Sciatic nerve (tissue), 2 donors: ENCODE measurements at regions not wholly inside any gene's neighbourhood (a gene's known extent, or its start where the extent isn't known, plus 50 kb on each side); places are given as distances from the start of the nearest gene placed in this dataset.
"Not testable (repeated sequence)": the region's sequence is repeated elsewhere in the genome, so short reads cannot be mapped to it uniquely, and the experiment has no call there.

Experiments
- ATAC-seq: fragments of 200-7000 bp; cut with Tn5 transposase; one replicate; pipeline ENCODE4 v1.9.1; 2020; ENCODE audit warnings: mild to moderate bottlenecking, moderate library complexity
- DNase-seq: peaks from one replicate; pipeline ENCODE4 v3.0.0-alpha.2; 2020; ENCODE audit warnings: low spot score
- intact Hi-C: fragments of 100-400 bp; cut with DNase I; formaldehyde crosslinking; loops from one replicate; pipeline ENCODE4 v1.14.2; 2022
- donor health status: DM: no; HTN: no; CAD: no.
- donor health status: DM: no; HTN: no; CAD: no.

- DNase-seq: no peak
- no peak for ATAC-seq
- intact Hi-C loops: no loop called here
Observed at GRCh38 chr6:103011605-103012004, 1618.1 kb downstream of the GRIK2 start.

- DNase-seq: no peak
- no peak for ATAC-seq
- intact Hi-C loops: no loop called here
Observed at GRCh38 chr6:103002282-103002681, 1608.8 kb downstream of the GRIK2 start.

- ATAC-seq: no peak
- intact Hi-C loops: no loop called here
- DNase-seq: no peak
Observed at GRCh38 chr6:103001724-103002123, 1608.2 kb downstream of the GRIK2 start.

DNA sequence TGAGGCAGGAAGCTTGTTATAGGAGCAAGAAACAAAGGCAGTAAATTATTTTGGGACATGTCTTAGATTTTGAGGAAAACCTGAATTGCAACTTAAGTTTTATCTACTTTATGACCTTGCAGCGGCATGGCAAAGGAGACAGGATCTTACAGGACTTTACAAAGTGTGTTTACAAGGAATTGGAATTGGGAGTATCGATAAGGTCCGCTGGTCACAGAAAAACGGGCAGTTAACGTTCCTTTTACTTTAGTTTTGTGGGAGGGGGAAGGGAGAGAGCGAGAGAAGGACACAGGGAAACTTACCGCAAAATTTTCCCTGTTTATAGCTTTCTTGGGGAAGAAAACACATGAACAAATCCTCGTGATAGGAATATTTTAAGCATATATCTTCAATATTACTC lies 1607.2 kb downstream of the GRIK2 start:
- no peak for ATAC-seq
- intact Hi-C loops: no loop called here
- DNase-seq: no peak

GRCh38 chr6:102995491-102995890 lies 1602.0 kb downstream of the GRIK2 start:
- no peak for DNase-seq
- intact Hi-C loops: loop anchor here (10.0 kb wide), 1 partner anchor 59 kb away; no protein-coding TSS in a partner anchor
- no peak for ATAC-seq

DNA sequence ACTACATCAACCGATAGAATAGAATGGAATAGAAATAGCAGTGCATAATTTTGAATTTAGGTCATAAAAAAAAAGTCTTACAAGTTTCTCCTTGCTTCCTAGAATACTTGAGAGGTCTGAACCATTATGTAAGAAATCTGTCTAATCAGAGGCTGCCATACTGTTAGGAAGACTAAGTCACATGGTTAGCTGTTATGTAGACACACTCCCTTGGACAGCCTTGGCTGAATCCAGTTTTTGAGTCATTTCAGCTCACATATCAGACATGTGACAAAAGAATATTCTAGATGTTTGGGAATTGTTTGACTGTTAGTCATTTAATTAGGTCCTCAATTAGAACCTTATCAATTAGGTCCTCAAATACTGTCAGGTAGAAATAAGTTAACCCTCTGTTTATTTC lies 1601.4 kb downstream of the GRIK2 start:
- no peak for ATAC-seq
- intact Hi-C loops: loop anchor here (10.0 kb wide), 1 partner anchor 60 kb away; no protein-coding TSS in a partner anchor
- DNase-seq: no peak

- no peak for ATAC-seq
- DNase-seq: no peak
- intact Hi-C loops: no loop called here
Observed at GRCh38 chr6:102986086-102986485, 1592.6 kb downstream of the GRIK2 start.

DNA sequence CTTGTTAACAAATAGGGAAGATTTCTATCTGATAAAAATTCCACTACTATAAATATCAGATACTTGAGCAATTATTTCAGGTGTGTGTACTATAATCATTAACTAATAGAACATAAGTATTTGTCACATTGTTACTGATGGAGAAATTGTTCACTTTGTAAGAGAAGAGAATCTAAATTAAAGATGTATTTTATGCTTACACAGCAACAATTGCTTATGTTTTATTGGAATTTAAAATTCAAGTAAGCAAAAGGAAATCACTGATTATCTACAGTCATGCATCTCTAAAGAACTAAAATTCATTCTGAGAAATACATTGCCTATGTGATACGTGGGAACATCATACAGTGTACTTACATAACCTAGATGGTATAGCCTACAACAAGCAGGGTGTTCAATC lies 1590.8 kb downstream of the GRIK2 start:
- ATAC-seq (no peak), DNase-seq (no peak)
- intact Hi-C loops: no loop called here

GRCh38 chr6:102981490-102982015 lies 1588.0 kb downstream of the GRIK2 start:
- no peak for ATAC-seq
- no peak for DNase-seq
- intact Hi-C loops: no loop called here

DNA sequence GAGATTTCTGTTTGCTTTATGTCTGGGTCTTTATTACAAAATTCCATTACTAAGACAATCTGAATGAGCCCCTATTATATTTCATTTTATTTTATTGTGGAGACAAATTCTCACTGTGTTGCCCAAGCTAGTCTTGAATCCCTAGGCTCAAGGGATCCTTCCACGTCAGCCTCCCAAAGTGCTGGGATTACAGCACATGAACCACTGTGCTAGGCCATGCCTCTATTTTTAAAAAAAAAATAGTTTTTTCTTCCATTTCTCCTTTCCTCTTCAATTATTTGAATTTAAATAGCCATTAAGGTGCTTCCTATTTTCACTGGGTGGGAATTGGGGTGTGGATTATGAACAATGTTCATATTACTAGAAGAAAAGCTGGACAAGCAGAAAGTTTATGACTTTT lies 1587.4 kb downstream of the GRIK2 start:
- no peak for DNase-seq
- ATAC-seq: no peak
- intact Hi-C loops: no loop called here

DNA sequence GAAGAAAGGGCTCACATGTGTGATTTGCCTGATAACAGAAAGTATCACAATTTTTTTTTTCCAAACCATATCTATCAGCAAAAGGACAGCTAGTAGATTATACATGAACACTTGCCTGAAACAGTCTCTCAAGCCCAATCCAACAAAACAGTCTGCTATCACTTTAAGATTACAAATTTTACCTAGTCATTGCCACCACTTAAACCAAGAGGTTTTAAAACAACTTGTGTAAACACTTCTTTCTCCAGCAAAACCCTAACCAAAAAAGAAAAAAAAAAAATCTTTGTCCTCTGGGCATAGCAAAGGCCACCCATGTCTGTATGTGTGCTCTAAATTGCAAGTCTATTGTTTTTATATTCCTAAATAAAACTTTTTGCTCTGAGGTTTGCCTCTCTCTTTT lies 1568.4 kb downstream of the GRIK2 start:
- DNase-seq (no peak), ATAC-seq (no peak)
- intact Hi-C loops: no loop called here

DNA sequence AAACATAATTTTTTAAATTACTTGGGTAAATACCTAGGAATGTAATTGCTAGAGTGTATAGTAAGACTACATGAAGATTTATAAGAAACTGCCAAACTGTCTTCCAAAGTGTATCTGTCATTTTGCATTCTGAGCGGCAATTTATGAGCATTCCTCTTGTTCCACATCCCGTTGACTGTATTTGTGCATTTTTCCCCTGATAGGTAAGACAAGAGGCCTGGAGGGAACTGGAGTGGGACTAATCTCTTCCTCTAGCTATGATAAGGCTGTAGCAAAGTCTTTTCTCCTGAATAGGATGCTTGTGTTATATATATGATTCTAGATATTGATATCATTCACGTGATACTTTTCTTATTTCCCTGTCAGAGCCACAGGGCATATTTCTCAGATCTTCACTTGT lies 1557.5 kb downstream of the GRIK2 start:
- intact Hi-C loops: no loop called here
- no peak for DNase-seq
- ATAC-seq: no peak

DNA sequence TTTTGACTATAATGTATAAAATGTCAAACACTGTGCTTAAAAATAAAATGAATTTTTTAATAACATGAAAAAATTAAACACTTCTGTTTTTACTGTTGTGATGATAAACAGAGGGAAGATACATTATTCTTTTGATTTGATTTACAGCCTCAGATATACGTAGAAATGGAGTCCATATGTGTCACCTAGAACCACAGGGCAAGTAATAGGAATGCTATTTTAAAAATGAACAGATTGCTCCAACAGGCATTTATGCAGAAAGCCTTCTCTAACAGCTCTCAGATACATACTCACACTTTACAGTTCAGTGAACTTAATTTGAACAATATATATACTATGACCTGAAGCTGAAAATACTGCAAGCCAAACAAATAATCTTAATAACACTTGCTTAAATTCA lies 1551.0 kb downstream of the GRIK2 start:
- intact Hi-C loops: no loop called here
- no peak for ATAC-seq

DNA sequence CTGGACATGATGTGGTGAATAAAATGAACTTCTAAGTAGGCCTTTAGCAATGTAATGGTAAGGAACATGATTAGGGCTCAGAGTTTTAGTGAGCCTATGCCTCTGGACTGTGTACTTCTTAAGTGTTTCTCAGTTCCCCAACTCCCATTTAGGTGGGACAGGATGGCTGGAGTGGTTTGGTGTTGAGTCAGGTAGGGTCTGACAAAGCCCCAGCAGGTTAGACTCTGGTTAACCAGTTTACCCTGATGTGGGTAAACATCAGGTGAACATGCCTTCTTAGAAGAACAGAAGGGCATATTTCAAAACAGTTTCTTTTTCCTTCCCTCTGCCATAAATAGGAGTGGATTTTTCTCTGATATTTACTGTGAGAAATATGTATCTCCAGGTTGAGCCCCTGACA lies 1548.7 kb downstream of the GRIK2 start:
- intact Hi-C loops: no loop called here
- ATAC-seq (no peak), DNase-seq (no peak)

More for the DNA sequence above, 1551.0 kb downstream of the GRIK2 start:
- no peak for DNase-seq

DNA sequence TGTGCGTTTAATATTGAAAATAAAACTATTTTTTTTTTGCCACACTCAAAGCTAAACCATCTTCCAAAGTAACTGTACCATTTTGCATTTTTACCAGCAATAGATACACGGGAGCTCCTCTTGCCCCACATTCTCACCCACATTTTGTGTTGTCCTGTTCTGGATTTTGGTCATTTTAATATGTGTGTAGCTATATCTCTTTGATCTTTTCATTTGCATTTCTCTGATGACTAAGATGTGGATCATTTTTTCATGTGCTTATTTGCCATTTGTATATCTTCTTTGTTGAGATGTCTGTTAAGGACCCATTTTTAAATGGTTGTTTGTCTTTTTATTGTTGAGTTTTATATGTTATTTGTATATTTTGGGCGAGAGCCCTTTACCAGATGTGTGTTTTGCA lies 1543.5 kb downstream of the GRIK2 start:
- ATAC-seq: no peak
- intact Hi-C loops: no loop called here
- no peak for DNase-seq

DNA sequence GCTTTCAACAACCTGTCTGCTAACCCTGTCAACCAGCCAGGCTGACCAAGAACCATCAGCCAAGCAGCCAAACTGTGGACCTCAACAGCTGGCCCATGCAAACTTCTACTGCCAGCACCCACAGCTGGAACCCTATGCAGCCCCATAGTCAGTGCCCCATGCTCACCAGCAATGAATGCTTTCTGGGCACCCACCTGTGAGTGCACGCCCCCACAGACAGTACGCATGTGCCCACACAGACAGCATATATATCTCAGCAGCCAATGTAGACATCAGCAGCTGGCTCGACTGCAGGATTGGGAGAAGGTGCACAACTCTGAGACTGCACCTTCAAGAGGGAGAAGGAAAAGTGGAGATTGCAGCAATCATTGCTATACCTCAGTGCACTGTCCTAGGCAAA lies 1534.6 kb downstream of the GRIK2 start:
- ATAC-seq (no peak), DNase-seq (no peak)
- intact Hi-C loops: no loop called here

DNA sequence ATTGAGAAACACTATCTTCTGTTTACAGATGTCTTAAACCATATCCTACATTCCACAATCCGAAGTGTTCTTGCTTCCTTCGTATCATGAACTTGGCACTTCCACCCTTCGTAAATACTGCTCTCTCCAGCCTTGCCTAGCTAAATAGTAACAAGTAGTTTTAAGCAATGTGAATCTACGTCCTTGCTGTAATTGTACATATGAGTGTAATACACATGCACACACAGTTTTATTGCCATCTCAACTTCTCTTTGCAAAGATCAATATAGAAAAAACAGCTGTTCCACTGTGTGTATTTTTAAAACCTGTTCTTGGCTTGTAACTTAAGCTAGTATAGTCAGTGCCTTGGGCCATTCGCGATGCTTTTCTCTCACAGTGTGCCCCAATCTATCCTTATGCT lies 1524.7 kb downstream of the GRIK2 start:
- intact Hi-C loops: no loop called here
- no peak for DNase-seq
- ATAC-seq: no peak

- no peak for ATAC-seq
Observed at GRCh38 chr6:102911571-102911970, 1518.1 kb downstream of the GRIK2 start.

DNA sequence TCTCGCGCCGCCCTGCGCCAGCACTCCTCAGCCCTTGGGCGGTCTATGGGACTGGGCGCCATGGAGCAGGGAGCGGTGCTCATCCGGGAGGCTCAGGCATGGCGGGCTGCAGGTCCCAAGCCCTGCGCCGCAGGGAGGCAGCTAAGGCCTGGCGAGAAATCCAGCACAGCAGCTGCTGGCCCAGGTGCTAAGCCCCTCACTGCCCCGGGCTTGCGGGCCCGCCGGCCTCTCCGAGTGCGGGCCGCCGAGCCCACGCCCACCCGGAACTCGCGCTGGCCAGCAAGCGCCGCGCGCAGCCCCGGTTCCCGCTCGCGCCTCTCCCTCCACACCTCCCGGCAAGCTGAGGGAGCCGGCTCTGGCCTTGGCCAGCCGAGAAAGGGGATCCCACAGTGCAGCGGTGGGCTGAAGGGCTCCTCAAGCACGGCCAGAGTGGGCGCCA lies 1517.2 kb downstream of the GRIK2 start:
- intact Hi-C loops, ATAC-seq, DNase-seq: not testable (repeated sequence)

More at GRCh38 chr6:102911571-102911970, 1518.1 kb downstream of the GRIK2 start:
- intact Hi-C loops: no loop called here
- DNase-seq: no peak

GRCh38 chr6:102907181-102907580 lies 1513.7 kb downstream of the GRIK2 start:
- no peak for DNase-seq
- no peak for ATAC-seq
- intact Hi-C loops: no loop called here

DNA sequence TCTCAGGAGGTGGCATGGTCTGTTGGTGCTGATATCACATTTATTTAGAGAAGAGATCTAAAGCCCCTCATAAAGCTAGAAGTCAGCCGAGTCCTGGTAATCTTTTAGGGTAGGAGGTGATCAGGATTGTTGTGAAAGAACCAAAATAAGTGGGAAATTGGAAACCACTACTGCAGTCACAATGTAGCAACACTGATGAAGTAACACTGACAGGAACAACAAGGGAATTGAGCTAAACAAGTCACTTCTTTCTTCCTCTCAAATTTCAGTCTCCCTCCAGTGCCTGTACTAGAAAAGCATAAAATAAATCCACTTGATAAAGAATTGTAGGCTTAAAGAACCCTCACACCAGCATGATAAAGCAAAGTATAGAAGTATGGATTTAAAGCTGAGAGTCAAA lies 1509.0 kb downstream of the GRIK2 start:
- no peak for ATAC-seq
- DNase-seq: no peak
- intact Hi-C loops: no loop called here

DNA sequence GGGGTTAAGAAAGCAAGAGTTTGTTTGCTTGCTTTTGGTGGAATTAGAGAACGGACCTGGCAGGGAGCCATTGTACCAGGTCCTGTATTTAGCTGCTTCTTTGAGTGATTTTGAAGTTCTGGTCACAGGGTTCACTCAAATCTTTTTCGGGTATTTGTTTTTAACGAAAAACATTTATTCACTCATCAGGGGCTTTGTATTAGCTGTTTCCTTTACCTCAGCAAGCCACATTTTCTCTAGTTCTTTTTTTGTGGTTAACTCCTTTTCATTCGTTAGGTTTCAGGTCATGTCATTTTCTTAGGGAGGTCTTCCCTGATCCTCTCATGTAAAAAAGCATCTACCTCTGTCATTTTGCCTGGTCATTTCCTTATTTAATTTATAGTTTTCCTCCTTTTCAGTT lies 1502.2 kb downstream of the GRIK2 start:
- ATAC-seq: no peak
- intact Hi-C loops: no loop called here
- DNase-seq: no peak
